ENCODE measurements at regions not wholly inside any gene's neighbourhood (a gene's known extent, or its start where the extent isn't known, plus 50 kb on each side); places are given as distances from the start of the nearest gene placed in this dataset.
"Not testable (repeated sequence)": the region's sequence is repeated elsewhere in the genome, so short reads cannot be mapped to it uniquely, and the experiment has no call there.

GRCh38 chr22:47627556-47628253, 865.3 kb downstream of the TBC1D22A start:
- no peak for DNase-seq

- DNase-seq = no peak
These were observed 864.3 kb downstream of the TBC1D22A start for GRCh38 chr22:47626428-47627390.

GRCh38 chr22:47625531-47626427, 863.3 kb downstream of the TBC1D22A start:
- DNase-seq = no peak

- no peak for DNase-seq
These were observed 862.5 kb downstream of the TBC1D22A start for GRCh38 chr22:47625013-47625385.

GRCh38 chr22:47624252-47625012, 862.0 kb downstream of the TBC1D22A start:
- no peak for DNase-seq

GRCh38 chr22:47623763-47624148, 861.3 kb downstream of the TBC1D22A start:
- no peak for DNase-seq

GRCh38 chr22:47623066-47623762, 860.8 kb downstream of the TBC1D22A start:
- no peak for DNase-seq

- DNase-seq = no peak
These were observed 860.1 kb downstream of the TBC1D22A start for GRCh38 chr22:47622541-47622940.

GRCh38 chr22:47621253-47621652, 858.8 kb downstream of the TBC1D22A start:
- no peak for DNase-seq

- no peak for DNase-seq
These were observed 857.9 kb downstream of the TBC1D22A start for GRCh38 chr22:47620391-47620790.

GRCh38 chr22:47619631-47620030, 857.2 kb downstream of the TBC1D22A start:
- DNase-seq = no peak

GRCh38 chr22:47618180-47619010, 855.9 kb downstream of the TBC1D22A start:
- DNase-seq = no peak

GRCh38 chr22:47617186-47617585, 854.7 kb downstream of the TBC1D22A start:
- DNase-seq = no peak

- DNase-seq = no peak
These were observed 854.1 kb downstream of the TBC1D22A start for GRCh38 chr22:47616396-47617020.

- DNase-seq = no peak
These were observed 852.6 kb downstream of the TBC1D22A start for GRCh38 chr22:47615051-47615450.

- no peak for DNase-seq
These were observed 851.3 kb downstream of the TBC1D22A start for GRCh38 chr22:47613606-47614350.

GRCh38 chr22:47613181-47613580, 850.7 kb downstream of the TBC1D22A start:
- DNase-seq = not testable (repeated sequence)

GRCh38 chr22:47612311-47612910, 850.0 kb downstream of the TBC1D22A start:
- no peak for DNase-seq

- DNase-seq = no peak
These were observed 848.3 kb downstream of the TBC1D22A start for GRCh38 chr22:47610764-47611163.

Measured in hematopoietic multipotent progenitor cell treated with erythropoietin and hydrocortisone succinate and interleukin-3 and kit ligand, for 6 days (in vitro differentiated cells).